COLO668 (cell line): ENCODE measurements at regions not wholly inside any gene's neighbourhood (a gene's known extent, or its start where the extent isn't known, plus 50 kb on each side); places are given as distances from the start of the nearest gene placed in this dataset.

Source experiments
- DNase-seq: peaks from one replicate; lab custom pipeline; 2025; ENCODE audit not compliant: unreplicated experiment; lab: John Stamatoyannopoulos, UW

DNA sequence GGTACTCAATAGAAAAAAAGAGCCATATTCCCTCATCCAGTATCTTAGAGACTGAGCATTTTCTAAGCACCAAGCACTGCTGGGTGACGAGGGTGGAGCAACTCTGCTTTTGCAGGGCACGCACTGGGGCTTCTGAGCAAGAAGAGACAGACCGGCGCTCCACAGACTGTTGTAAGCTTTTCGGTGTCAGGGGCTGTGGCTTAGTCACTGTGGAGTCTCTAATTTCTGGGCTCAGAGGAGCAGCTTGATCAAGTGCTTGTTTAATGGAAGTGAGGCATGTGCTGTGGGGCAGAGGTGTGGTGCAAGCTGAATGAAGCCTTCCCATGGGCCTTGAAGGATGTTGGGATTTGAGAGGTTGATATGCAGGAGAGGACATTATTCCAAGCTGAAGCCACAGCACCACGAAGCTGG lies 227.1 kb downstream of the MYCN start:
- no peak for DNase-seq

DNA sequence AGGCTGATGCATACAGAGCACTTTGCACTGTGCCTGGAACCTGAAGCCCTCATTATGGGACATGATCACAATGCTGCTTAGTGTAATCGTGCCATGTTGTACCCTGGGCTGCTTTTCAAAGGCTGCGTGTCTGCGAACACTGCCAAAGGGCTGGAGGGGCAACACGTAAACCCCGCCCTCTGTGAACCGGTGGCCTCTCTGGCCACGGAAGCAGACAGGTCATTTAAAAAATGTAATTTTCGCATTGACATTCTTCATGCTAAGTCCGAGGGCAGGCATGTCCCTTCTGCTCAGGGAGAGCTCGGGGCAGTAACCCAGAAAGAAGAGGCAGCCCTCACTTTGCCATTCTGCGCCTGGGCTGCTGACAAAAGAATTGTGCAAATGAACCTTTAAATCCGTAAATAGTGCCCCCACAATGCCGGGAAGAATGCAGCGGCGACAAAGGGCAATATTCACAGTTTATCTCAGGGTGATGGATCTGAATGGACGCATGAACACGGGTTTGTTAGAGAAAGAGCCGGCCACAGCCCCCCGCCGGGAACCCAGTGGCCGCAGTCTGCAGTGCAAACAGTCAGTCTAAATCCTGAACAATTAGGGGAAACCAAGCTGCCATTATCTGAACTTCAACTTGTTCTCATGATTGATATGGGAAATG lies 226.1 kb downstream of the MYCN start:
- no peak for DNase-seq

DNA sequence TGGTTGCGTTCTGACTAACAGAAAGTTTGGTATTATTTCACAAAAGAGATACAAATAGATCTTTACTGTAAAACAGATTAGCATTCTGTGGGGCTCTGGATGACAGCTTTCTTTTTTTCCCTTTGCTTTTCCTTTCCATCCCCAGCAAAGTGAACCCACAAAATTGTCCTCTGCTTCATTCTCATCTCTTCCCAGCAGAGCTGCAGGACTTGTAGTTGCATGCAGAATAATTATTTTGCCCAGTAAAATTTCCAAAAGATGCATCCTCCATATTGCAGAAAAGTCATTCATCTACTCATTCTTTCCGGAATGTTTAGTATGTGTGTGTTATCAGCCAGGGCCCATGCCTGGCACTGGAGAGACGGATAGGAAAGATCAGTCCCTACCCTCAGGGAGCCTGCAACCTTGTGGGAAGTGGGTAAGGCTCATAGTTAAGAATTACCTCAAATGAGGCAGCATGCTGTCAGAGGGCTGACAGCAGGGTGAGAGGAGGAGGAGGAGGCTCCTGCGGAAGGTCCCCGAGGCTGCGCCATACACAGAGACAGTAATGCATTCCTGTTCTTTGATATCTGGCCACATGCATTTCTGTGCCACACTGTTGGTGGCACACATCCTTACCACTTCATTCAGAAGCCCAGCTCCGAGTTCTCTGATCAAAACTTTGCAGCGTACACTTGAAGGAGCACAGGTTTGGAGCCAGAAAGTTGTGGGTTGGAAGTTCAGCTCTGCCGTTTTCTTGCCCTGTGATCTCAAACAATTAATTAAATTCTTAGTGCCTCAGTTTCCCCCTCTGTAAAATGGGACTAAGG lies 225.4 kb downstream of the MYCN start:
- no peak for DNase-seq

DNA sequence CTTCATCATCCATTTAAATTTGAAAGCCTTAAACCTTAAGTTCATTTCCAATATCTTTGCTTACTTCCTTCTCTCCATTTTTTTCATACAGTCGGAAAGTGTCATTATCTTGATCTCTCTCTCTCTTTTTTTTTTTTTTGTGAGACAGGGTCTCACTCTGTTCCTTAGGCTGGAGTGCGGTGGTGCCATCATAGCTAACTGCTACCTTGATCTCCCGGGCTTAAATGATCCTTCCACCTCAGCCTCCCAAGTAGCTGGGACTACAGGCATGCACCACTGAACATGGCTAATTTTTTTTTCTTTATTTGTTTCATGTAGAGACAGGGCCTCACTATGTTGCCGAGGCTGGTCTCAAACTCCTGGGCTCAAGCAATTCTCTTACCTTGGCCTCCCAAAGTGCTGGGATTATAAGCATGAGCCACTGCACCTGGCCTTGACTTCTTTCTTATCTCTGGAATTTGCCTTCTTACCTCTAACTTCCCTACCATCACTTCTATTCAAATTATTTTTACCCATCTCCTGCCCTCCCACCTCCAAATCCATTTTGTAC lies 222.2 kb downstream of the MYCN start:
- no peak for DNase-seq

DNA sequence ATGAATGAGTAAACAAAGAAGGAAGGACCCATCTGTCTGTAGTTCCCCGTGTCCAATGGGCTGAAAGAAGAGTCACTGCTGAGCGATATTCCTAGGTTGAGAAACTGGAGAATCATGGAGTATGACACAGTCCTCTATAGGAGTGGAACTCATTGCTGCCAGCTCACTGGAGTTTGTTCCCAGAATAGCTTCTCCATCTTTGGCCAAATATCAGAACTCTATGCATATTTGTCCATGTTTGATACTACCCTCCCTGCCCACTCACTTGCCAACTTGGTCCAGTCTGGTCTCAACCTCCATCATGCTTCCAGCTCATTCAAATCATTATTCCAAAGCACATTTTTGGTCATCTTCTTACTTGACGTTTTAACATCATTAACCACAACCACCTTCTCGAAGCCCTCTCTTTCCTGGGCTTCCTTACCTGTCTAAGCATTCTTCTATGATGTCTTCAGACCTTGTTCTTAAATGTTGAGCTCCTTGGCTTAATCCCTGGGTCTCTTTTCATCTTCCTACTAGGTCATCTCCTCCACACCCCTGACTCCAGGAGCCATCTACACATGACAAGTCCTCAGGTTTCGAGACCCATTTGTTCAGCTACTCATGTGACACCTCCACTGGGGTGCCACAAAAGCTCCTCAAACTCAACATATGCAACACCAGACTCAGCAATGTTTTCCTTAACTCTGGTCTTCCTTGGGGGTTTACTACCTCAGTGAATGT lies 221.6 kb downstream of the MYCN start:
- no peak for DNase-seq

DNA sequence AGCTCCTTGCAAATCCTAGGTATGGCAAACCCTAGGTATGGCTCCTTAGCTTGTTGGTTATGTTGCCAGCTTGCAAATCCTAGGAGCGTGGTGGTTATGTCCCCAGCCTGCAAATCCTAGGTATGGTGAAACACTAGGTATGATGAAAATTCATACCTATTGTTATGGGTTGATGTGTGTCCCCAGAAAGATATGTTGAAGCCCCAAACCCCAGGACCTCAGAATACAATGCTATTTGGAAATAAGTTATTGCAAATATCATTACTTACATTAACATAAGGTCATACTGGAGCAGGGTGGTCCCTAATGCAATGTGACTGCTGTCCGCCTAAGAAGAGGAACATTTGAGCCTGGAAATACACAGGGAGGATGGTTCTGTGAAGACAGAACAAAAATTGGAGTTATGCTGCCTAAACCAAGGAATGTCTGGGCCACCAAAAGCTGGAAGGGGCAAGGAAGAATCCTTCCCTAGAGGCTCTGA lies 220.8 kb downstream of the MYCN start:
- DNase-seq = no peak

DNA sequence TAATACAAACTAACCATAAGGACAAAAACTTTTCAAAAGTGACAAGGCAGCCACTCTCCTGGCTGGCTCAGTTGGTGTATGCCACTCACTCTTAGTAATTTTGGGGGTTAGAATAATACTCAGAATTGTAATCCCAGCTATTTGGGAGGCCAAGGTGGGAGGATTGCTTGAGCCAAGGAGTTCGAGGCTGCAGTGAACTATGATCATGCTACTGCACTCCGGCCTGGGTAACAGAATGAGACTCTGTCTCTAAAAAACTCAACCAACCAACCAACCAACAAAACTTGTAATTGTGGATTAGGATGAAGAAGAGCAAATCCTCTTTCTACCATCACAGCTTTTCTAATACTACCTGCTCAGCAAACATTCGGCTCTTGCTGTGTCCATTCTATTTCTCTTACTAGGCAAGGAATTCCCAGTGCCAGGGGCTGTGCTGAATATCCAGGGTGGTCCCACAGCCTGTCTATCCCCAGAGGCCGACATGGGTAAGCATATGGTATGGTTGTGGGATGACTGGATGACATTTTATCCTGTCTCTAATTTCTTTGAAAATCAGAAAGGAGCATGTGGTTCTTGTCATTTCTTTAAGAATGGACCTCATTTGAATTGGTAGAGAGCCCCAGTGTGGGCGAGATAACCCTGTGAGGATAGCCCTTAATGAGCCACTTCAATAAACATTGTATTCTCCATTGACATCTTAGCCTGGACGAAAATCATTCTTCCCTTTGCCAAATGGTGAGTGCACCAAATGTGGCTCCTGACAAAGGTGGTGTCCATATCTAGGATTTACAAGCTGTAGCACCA lies 220.1 kb downstream of the MYCN start:
- DNase-seq = no peak

DNA sequence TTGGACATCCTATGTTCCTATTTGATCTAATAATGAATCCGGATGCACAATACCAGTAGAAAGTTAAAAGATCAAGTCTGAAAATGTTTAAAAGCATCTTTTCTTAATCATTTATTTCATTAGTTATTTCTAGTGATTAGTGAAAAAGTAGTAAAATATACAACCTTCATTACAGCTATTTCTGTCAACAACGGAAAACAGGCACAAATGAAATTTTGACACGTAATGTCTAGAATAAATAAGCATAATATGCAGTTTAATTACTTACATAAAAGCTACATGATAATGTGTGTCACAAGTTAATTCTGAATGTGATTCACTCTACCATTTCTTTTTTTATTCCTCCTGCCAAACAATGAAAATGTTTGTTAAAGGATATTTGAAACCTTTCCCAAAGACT lies 216.1 kb downstream of the MYCN start:
- no peak for DNase-seq

DNA sequence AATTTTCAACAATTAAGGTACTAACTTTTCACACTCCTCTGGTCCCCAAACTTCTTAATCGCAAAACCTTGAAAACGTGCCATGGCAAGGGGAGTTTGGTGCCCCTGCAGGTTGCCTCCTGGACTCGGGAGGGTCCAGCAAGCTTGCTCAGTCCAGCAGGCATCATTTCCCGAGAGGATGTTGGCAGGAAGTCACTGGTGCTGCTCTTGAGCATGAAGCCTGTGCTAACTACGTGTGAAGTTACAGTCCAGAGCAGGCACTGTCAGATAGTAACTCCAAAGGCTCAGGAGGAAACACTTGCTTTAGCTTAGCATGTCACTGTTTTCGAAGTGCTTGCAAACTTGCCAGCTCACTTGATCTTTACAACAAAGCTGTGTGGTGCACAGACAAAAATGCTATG lies 215.4 kb downstream of the MYCN start:
- no peak for DNase-seq

DNA sequence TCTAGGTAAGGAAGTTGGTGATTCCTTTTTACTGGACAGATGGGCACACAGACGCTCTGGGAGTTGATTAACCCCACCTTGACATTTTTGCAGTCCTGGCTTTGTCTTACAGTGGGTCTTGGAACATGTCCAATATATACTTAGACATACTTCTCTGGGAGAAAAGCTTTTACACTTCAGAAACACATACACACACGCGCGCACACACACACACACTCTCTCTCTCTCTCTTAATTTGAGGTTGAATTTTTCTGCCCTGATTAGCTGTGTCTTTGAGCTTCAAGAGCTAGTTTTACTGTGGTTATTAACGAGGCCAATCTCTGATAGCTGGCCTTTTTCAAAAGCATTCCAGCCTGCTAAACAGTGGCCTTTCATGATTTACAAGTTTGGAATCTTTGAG lies 215.0 kb downstream of the MYCN start:
- DNase-seq = no peak

DNA sequence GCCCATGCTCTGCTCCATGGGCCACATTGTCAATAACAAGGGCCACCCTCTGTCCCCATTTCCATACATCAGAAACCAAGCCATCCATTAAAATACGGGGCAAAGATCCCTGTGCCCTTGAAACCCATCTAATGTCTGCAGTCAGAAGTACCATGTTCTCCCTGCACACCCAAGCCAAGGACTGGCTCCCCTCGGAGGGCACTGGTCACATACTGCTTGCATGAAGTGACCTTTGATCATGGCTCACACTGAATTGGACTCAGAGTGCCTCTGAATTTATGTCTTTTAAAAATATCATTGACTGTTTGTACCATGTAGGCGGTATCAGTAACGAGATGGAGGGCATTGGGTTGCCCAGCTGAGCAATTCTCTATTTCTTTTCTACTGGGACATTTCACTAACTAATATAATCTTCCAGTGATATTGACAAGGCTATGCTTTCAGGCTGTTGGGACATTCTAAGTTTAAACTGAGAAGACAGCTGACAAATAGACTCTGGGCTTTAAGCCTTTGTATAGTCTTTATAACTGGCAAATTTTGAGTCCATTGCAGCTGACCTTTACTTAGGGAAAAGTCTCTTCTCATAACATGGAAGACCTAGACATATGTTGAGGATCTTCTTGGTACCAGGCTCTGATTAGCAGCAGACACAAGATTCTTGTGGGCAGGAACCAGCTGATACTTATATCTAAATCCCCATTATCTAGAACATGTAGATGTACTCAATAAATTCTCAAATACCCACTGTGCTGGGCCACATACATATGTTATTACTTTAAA lies 214.3 kb downstream of the MYCN start:
- DNase-seq = no peak

DNA sequence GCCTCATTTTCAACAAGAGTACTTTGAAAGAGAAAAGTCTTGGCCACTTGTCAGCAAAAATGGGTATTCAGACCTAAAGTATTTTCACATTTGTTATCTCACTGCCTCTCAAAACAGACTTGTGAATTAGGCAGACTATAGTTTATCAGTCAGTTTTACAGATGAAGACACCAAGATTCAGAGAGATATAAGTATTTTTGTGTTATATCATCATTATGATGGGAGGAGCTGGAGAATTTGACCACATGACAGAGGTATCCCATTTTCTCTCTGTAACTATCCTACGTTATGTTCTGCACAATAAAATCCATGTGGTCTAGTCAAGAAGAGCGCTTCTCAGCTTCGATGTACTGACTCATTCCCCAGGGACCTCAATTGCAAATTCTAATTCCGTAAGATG lies 213.7 kb downstream of the MYCN start:
- no peak for DNase-seq

DNA sequence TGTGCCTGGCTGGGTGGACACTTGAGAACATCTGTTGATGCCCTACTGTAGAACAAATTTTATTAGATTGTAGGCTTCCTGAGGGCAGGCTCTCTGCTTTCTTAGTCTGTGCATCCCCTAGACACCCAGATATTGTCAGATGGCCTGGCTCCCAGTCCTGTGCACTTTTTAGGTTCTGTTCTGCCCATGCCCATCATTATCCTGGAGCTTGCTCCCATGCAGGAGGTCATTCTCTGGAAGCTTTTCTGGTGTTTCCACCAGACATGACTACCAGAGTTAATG lies 213.3 kb downstream of the MYCN start:
- no peak for DNase-seq

DNA sequence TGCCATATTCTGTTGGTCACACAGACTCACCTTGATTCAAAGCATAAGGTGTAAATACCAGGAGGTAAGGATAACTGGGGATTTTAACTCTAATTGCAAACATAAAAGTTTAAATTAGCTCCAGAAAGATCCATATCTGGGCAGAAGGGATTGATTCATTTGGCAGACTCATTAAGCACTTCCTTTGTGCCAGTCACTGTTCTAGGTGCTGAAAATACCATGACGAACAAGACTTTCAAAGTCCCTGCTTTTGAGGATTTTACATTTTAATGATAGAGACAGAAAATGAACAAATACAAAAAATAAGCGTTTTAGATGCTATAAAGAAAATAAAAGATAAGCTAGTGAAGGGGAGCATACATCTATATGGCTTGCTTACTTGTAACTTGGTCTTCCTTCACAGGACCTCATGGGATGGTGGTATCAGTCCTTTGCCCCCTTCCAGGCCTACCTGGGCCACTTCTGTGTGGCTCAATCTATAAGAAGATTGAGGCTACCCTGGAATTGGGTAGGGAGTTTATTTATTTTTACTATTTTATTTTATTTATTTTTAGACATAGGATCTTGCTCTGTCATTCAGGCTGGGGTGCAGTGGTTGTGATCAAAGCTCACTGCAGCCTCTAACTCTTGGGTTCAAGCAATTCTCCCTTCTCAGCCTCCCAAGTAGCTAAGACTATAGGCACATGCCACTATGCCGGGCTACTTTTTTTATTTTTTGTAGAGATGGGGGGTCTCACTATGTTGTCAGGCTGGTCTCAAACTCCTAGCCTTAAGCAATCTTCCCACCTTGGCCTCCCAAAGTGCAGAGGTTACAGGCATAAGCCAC lies 212.8 kb downstream of the MYCN start:
- no peak for DNase-seq

DNA sequence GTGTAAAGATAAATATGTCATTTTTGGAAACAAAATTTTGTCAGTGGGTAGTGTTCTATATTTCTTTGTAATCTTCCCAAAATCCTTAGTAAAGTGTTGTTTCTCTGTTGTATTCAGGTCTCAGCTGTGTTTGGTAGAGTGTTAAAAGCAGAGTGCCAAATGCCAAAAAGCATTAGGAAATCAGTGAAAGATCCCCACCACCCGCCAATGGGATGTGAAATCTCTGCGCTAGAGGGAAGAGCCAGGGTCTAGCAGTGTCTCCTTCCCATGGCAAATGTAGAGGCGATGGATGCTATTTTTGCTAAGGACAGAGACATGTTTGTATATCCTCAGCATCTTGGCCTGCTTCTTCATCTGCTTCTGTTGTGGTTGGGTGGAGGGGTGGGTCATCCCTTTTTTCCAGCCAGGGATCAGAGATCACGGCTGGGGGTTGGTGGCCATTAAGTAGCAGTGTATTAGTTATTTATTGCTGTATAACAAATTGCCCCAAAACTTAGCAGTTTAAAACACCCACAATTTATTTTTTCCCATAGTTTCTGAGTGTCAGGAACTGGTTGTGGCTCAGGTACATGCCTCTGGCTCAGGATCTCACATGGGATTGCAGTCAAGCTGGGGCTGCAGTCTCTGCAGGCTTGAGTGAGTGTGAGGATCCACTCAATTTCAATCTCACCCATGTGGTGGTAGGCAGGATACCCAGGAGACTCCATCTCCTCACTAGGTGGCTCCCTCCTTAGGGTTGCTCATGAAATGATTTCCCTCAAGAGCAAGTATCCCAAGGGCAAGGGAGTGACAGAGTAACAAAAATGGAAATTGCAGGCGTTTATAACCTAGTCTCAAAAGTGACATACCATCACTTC lies 211.9 kb downstream of the MYCN start:
- no peak for DNase-seq

DNA sequence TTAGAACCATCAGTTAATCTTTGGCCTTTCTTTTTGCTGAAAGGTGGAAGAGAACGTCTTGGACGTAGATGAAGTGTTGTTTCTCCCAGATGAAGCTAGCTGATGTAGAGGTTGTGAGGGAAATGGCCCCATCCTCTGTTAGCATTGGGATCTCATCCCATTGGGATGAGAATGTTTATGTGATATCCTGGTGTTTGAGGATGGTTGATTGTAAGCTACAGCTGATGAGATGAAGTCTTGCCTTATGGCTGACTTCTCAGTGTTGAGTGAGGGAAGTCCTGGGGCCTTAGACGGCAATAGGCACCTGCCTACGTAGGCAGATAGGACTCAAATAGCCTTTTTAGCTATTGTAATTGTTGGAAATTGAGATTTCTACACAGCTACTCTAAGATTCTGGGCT lies 211.3 kb downstream of the MYCN start:
- DNase-seq = no peak

DNA sequence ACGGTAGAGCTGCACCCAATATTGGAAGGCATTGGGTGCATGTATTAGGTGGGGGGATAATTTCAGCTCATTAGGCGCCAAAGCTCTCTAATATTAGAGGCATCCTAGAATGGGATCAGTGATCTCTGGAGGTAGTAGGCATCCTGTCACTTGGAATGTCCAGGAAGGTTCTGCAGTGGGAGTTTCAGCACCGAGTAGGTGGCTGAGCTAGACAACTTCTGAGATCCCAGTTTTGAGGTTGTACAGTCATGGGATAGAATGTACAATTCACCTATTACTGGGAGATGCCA lies 210.9 kb downstream of the MYCN start:
- DNase-seq = no peak

DNA sequence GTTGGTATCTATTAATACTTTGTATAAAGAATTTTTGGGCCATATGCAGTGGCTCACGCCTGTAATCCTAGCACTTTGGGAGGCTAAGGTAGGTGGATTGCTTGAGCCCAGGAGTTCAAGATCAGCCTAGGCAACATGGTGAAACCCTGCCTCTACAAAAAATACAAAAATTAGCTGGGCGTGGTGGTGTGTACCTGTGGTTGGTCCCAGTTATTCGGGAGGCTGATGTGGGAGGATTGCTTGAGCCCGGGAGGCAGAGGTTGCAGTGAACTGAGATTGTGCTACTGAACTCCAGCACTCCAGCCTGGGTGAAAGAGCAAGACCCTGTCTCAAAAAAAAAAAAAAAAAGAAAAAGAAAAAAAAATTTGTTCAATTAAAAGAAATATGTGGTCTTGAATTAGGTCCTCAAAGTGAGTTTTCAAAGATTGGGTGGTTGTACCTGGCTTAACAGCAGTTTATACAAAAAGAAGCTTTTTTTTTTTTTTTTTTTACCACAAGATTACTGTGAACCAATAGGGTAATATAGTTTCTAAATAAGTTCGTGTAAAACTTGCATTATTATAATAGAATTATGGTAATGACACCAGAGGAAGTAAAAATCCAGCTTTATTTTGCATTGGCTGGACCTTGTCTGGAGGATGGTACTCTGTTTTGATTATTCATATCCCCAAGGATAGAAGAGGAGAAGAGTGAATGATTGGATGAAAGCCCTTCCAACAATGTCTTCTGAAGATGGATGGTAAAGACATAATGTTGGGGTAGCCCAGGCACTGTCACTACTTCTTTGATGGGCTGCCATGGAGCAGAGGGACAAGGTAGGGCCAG lies 210.3 kb downstream of the MYCN start:
- DNase-seq = no peak
